GM13976 (cell line): ENCODE measurements at regions not wholly inside any gene's neighbourhood (a gene's known extent, or its start where the extent isn't known, plus 50 kb on each side); places are given as distances from the start of the nearest gene placed in this dataset.

Source experiments
- DNase-seq: peaks from one replicate; pipeline ENCODE4 v3.0.0; 2012; ENCODE audit warnings: low spot score
- in situ Hi-C: fragments of 300-500 bp; cut with MboI; formaldehyde crosslinking; loops from one replicate; pipeline ENCODE4 v1.12.0; 2022; ENCODE audit warnings: low sequenced_read_pairs, mixed read lengths, inconsistent platforms; ENCODE audit not compliant: unreplicated experiment
- TF ChIP-seq, protein P1 (sequence below): IDR thresholded peaks from 2 replicates; pipeline ENCODE4 v1.5.1; 2012; ENCODE audit warnings: borderline replicate concordance, mild to moderate bottlenecking; ENCODE audit not compliant: insufficient read depth; ENCODE audit errors: extremely low read depth, missing control alignments, control extremely low read depth

DNA sequence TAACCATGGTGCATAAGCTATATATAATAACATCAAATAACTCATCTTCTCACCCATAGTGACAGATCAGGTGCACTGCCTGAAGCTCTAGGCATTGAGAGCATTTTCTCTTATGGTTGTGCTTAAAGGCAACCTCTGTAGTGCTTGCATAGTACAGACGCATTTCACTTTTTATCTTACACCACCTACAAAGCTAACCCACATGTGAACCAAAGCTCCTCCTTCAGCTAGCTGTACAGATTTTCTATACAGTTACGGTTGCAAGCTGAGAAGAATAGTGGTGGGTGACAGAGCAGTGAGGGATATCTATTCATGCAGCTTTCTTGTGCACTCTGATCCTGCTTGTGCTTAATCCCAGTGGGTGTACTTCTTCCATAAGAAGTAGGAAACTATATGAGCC lies 1525.2 kb downstream of the STIM2 start:
- no peak for DNase-seq

DNA sequence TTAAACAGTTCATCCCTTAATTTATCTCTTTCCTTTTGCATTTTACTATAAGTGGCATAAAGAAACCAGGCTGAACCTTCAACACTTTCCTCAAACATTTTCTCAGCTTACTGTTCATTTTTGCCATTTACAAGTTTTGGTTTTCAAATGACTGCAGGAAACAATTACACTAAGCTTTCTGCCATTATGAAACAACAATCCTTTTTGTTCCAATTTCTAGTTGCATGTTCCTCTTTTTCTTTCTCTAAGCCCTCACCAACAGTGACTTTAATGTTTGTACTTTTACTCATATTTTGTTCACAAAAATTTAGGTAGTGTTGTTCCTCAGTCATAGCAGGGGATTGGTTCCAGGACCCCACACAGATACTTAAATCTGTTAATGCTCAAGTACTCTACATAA lies 1526.1 kb downstream of the STIM2 start:
- no peak for DNase-seq
- in situ Hi-C loops: no loop called here

More for the DNA sequence above, 1525.2 kb downstream of the STIM2 start:
- in situ Hi-C loops: no loop called here
- TF ChIP-seq, protein P1, sequence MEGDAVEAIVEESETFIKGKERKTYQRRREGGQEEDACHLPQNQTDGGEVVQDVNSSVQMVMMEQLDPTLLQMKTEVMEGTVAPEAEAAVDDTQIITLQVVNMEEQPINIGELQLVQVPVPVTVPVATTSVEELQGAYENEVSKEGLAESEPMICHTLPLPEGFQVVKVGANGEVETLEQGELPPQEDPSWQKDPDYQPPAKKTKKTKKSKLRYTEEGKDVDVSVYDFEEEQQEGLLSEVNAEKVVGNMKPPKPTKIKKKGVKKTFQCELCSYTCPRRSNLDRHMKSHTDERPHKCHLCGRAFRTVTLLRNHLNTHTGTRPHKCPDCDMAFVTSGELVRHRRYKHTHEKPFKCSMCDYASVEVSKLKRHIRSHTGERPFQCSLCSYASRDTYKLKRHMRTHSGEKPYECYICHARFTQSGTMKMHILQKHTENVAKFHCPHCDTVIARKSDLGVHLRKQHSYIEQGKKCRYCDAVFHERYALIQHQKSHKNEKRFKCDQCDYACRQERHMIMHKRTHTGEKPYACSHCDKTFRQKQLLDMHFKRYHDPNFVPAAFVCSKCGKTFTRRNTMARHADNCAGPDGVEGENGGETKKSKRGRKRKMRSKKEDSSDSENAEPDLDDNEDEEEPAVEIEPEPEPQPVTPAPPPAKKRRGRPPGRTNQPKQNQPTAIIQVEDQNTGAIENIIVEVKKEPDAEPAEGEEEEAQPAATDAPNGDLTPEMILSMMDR: no peak

DNA sequence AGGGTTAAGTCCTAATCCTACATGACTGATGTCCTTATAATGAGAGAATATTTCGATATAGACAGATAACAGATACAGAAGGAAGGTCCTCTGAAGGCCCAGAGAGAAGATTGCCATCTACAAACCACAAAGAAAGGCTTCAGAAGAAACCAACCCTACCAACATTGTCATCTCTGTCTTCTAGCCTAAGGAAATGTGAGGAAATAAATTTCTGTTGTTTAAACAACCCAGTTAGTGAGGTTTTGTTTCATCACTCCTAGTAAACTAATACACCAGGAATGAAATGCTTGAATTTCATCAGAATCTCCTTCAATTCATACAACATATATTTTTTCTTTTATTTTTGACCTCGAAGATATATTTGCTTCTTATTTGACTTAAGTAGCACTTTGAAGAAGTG lies 1527.8 kb downstream of the STIM2 start:
- in situ Hi-C loops: no loop called here
- DNase-seq: no peak
- TF ChIP-seq, protein P1: no peak

More for the DNA sequence above, 1526.1 kb downstream of the STIM2 start:
- TF ChIP-seq, protein P1: no peak

DNA sequence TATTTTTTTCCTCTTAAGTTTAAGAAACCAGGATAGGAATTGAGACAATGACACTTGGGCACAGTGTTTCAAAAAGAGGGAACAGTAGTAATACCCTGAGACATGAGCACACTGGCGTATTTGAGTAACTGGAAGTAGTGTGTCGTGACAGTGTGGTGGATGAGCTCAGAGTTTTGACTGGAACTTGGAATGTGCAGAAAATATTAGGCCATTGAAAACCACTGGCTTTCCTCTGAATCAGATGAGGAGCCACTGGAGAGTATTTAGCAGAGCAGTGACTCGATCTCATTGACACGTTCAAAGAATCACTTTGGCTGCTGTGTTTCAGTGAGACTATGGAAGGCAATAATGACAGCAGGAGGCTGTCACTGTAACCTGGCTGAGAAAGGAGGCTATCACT lies 1531.2 kb downstream of the STIM2 start:
- in situ Hi-C loops: no loop called here
- no peak for DNase-seq
- TF ChIP-seq, protein P1: no peak

DNA sequence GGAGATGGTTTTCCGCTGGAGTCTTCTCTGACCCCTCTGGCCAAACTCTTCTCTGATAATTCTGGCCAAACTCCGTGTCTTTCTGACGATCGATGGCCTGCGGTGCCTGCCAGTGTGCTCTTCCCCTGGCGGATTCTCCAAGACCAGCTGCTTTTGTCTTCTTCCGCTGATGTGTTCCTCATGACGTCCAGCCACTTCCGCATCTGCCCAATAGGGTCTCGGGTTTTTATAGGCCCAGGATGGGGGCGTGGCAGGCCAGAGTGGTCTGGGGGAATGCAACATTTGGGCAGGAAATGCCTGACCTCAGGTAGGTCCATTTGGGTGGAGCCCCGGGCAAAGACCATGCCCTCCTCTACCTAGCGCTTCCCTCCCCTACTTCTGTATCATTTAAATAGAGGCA lies 1542.1 kb downstream of the STIM2 start:
- TF ChIP-seq, protein P1: no peak
- in situ Hi-C loops: no loop called here
- DNase-seq: no peak

DNA sequence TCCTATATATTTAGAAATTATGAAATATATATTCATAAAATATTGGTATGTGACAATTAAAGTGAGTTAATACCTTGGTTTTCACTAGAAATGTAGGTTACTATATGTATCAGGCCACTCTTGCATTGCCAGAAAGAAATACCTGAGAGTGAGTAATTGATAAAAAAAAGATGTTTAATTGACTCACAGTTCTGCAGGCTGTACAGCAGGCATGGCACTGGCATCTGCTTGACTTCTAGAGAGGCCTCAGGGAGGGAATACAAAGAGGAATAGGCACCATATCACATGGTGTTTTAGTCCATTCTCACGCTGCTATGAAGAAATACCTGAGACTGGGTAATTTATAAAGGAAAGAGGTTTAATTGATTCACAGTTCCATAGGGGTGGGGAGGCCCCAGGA lies 1560.6 kb downstream of the STIM2 start:
- TF ChIP-seq, protein P1: no peak
- DNase-seq: no peak

DNA sequence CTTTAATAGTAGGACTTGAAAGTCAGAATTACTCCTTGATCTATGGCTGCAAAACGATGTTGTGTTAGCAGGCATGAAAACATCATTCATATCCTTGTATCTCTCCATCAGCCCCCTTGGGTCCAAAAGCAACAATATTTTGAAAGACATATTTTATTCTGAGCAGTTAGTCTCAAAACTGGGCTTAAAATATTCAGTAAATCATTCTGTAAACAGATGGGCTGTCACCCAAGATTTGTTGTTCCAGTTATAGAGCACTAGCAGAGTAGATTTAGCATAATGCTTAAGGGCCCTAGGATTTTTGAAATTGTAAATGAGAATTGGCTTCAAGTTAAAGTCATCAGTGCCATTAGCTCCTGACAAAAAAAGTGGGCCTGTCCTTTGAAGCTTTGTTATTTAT lies 1565.6 kb downstream of the STIM2 start:
- in situ Hi-C loops: no loop called here

More for the DNA sequence above, 1560.6 kb downstream of the STIM2 start:
- in situ Hi-C loops: no loop called here

More for the DNA sequence above, 1565.6 kb downstream of the STIM2 start:
- DNase-seq: no peak
- TF ChIP-seq, protein P1: no peak
